ENCODE measurements at regions not wholly inside any gene's neighbourhood (a gene's known extent, or its start where the extent isn't known, plus 50 kb on each side); places are given as distances from the start of the nearest gene placed in this dataset.

- H3K36me3 ChIP-seq (replicated peaks in 1 of 2; ENCODE audit: insufficient read depth in 1 of 2, low read depth in 2 of 2) = no peaks in the 10 kb centered on the region
- intact Hi-C loops (cut with DNase I) = no loop called here
- ATAC-seq (no peak), DNase-seq (no peak)
- no peaks in the 10 kb centered on the region for H3K27me3 ChIP-seq
- TF ChIP-seq CTCF (IDR thresholded peaks at IDR 0.05) = no peak
- no peak for TF ChIP-seq POLR2A (IDR thresholded peaks at IDR 0.05)
- H3K27ac ChIP-seq = no peak overlapping the region
- H3K9me3 ChIP-seq = no peaks in the 10 kb centered on the region
- no peaks in the 10 kb centered on the region for H3K4me1 ChIP-seq
- WGBS, 2 donors = 55 to 65% methylated on average over 2 of the region's 2 CpGs
- no peak overlapping the region for H3K4me3 ChIP-seq
Measured at GRCh38 chr3:145963111-145963510, 197.9 kb downstream of the PLOD2 start.

DNA sequence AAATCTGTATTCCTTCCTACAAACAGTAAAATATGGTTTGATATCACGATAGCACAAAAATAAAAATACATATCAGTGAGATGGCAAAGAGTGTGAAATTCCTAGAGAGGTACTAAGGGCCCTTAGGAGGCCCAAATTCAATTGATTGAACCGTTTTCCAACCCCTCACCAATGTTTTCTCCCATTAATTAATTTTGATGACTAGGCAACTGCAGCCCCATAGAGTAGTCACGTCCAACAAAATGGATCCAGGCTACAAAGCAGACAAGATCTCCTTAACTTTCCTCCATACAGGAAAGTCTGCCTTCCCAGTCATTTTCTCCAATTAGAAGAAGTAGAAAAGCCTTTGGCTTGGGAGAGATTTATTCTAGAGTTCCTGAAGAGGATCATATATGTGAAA, 193.9 kb downstream of the PLOD2 start:
- Histone ChIP-seq H3K27me3 (no peaks in the 10 kb centered on the region), H3K9me3 (no peaks in the 10 kb centered on the region), H3K27ac (no peak overlapping the region), H3K4me1 (no peaks in the 10 kb centered on the region), H3K4me3 (no peak overlapping the region), H3K36me3 (replicated peaks in 1 of 2; ENCODE audit: insufficient read depth in 1 of 2, low read depth in 2 of 2) (no peaks in the 10 kb centered on the region)
- no peak for ATAC-seq
- 76 to 77% methylated on average over 3 of the region's 3 CpGs for WGBS, 2 donors
- TF ChIP-seq POLR2A (IDR thresholded peaks at IDR 0.05) = no peak
- TF ChIP-seq CTCF (IDR thresholded peaks at IDR 0.05) = no peak
- no peak for DNase-seq
- intact Hi-C loops (cut with DNase I) = no loop called here

- H3K27me3 ChIP-seq = no peaks in the 10 kb centered on the region
- H3K4me1 ChIP-seq = no peaks in the 10 kb centered on the region
- no peaks in the 10 kb centered on the region for H3K36me3 ChIP-seq (replicated peaks in 1 of 2; ENCODE audit: insufficient read depth in 1 of 2, low read depth in 2 of 2)
- DNase-seq (no peak), ATAC-seq (no peak)
- H3K27ac ChIP-seq = no peak overlapping the region
- no peaks in the 10 kb centered on the region for H3K9me3 ChIP-seq
- intact Hi-C loops (cut with DNase I) = no loop called here
- no peak overlapping the region for H3K4me3 ChIP-seq
- TF ChIP-seq POLR2A (IDR thresholded peaks at IDR 0.05) = no peak
- no peak for TF ChIP-seq CTCF (IDR thresholded peaks at IDR 0.05)
Measured at GRCh38 chr3:145971186-145971585, 189.8 kb downstream of the PLOD2 start.

DNA sequence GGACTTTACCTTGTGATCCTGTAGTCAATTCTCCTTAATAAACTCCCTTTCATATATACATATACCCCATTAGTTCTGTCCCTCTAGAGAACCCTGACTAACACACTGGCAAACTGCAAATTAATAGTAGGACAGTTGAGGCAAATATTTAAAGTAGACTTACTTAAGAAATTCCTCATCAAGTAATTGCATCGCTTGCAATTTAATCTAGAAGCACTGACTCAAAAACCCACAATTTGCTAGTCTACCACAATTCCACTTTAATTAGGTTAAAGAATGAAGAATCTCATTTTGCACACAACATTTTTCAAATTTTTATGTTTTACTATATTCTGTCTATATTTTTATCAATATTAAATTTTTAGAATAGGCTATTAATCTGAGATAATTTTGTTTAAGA, 188.1 kb downstream of the PLOD2 start:
- H3K4me3 ChIP-seq = no peak overlapping the region
- WGBS, 2 donors = 91 to 96% methylated on average over 1 of the region's 1 CpG
- H3K4me1 ChIP-seq = no peaks in the 10 kb centered on the region
- TF ChIP-seq CTCF (IDR thresholded peaks at IDR 0.05) = no peak
- TF ChIP-seq POLR2A (IDR thresholded peaks at IDR 0.05) = no peak
- DNase-seq (no peak), ATAC-seq (no peak)
- H3K27ac ChIP-seq = no peak overlapping the region
- no peaks in the 10 kb centered on the region for H3K9me3 ChIP-seq
- H3K36me3 ChIP-seq (replicated peaks in 1 of 2; ENCODE audit: insufficient read depth in 1 of 2, low read depth in 2 of 2) = no peaks in the 10 kb centered on the region
- no peaks in the 10 kb centered on the region for H3K27me3 ChIP-seq
- intact Hi-C loops (cut with DNase I) = no loop called here

DNA sequence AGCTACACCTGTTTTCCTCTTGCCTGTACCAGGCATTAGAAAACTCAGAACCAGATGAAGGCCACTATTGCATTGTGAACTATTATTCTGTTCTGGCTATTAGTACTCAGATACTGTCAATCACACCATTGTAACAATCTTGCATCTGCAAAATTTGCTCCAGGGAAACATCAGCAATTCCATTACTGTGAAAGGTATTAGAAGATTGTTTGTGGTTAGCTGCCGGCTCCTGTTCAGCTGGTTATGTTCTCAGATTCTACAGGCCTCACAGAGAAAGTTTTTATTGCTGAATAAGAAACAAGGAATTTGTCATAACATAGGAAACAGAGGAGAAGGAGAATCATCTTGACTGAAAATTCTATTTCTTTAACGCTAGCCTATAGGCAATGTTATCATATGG, 179.9 kb downstream of the PLOD2 start:
- Histone ChIP-seq H3K9me3 (no peaks in the 10 kb centered on the region), H3K4me1 (no peaks in the 10 kb centered on the region), H3K27me3 (no peaks in the 10 kb centered on the region), H3K4me3 (no peak overlapping the region), H3K36me3 (replicated peaks in 1 of 2; ENCODE audit: insufficient read depth in 1 of 2, low read depth in 2 of 2) (no peaks in the 10 kb centered on the region), H3K27ac (no peak overlapping the region)
- intact Hi-C loops (cut with DNase I) = no loop called here
- ATAC-seq = no peak
- no peak for DNase-seq
- TF ChIP-seq POLR2A (IDR thresholded peaks at IDR 0.05) = no peak
- TF ChIP-seq CTCF (IDR thresholded peaks at IDR 0.05) = no peak
- 74 to 86% methylated on average over 2 of the region's 2 CpGs for WGBS, 2 donors

All from body of pancreas (tissue), 4 donors.